Sigmoid colon (tissue), 6 donors: ENCODE measurements at regions not wholly inside any gene's neighbourhood (a gene's known extent, or its start where the extent isn't known, plus 50 kb on each side); places are given as distances from the start of the nearest gene placed in this dataset.

Source experiments
- DNase-seq: peaks from one replicate; pipeline ENCODE4 v3.0.0-alpha.2; 2019
- H3K27ac ChIP-seq, 4 donors: fragments of 200-600 bp; sonication (generic); one replicate each; pipeline ENCODE4 v1.5.1; 2016 to 2019; ENCODE audit warnings: mild to moderate bottlenecking in 1 of 4
- H3K27me3 ChIP-seq, 3 donors: fragments of 200-600 bp; sonication (generic); one replicate each; pipeline ENCODE4 v1.5.1; 2019; ENCODE audit warnings: mild to moderate bottlenecking in 1 of 3
- H3K36me3 ChIP-seq, 4 donors: fragments of 200-600 bp; sonication (generic); one replicate each; pipeline ENCODE4 v1.5.1; 2016 to 2019
- H3K4me1 ChIP-seq, 4 donors: fragments of 200-600 bp; sonication (generic); one replicate each; pipeline ENCODE4 v1.5.1; 2017 to 2019
- H3K4me3 ChIP-seq, 4 donors: fragments of 200-600 bp; sonication (generic); one replicate each; pipeline ENCODE4 v1.5.1; 2017 to 2019; ENCODE audit warnings: mild to moderate bottlenecking in 2 of 4, moderate library complexity in 1 of 4
- H3K9me3 ChIP-seq, 4 donors: fragments of 200-600 bp in 3 of 4; sonication (generic) in 3 of 4; one replicate each; pipeline versions ENCODE4 v1.5.1 to v1.6.1; 2013 to 2019
- CTCF ChIP-seq, 4 experiments: fragments of 450-650 bp in 3 of 4; fragments of 200-600 bp in 1 of 4; IDR thresholded peaks; one replicate each; pipeline ENCODE4 v1.5.1; 2016 to 2019; ENCODE audit warnings: antibody characterized with exemption in 4 of 4, mild to moderate bottlenecking in 3 of 4, moderate library complexity in 2 of 4
- EP300 ChIP-seq, 4 donors: sonication (generic); formaldehyde crosslinking; IDR thresholded peaks; one replicate each; pipeline ENCODE4 v1.6.1; 2017; ENCODE audit warnings: antibody characterized with exemption in 4 of 4
- POLR2A ChIP-seq, 2 donors: fragments of 450-650 bp; IDR thresholded peaks; one replicate each; pipeline ENCODE4 v1.6.1; 2016; ENCODE audit warnings: antibody characterized with exemption in 2 of 2, mild to moderate bottlenecking in 2 of 2, moderate library complexity in 2 of 2
- POLR2AphosphoS5 ChIP-seq, 4 donors: sonication (generic); formaldehyde crosslinking; IDR thresholded peaks; one replicate each; pipeline ENCODE4 v1.6.1; 2017; ENCODE audit warnings: antibody characterized with exemption in 4 of 4
- WGBS, 2 donors: extraction: QIAGEN DNeasy Blood & Tissue Kit; methylation state at CpG; one replicate each; pipeline ENCODE4 v1.1.7; 2013; 5-methylcytosine and 5-hydroxymethylcytosine counted together
- intact Hi-C: fragments of 100-400 bp; cut with DNase I; formaldehyde crosslinking; loops from one replicate; pipeline ENCODE4 v1.15.1; 2023
- donor health status: healthy with polysubstance abuse.
- donor health status: healthy.

- H3K36me3 ChIP-seq, result no peaks in the 10 kb centered on the region
- H3K4me1 ChIP-seq, result no peaks in the 10 kb centered on the region
- TF ChIP-seq CTCF (IDR thresholded peaks at IDR 0.05), result no peak
- TF ChIP-seq POLR2AphosphoS5 (IDR thresholded peaks at IDR 0.05), result no peak
- TF ChIP-seq POLR2A (IDR thresholded peaks at IDR 0.05), result no peak
- TF ChIP-seq EP300 (IDR thresholded peaks at IDR 0.05), result no peak
- no peaks in the 10 kb centered on the region for H3K9me3 ChIP-seq
- intact Hi-C loops, result no loop called here
- no peak overlapping the region for H3K4me3 ChIP-seq
- DNase-seq, result no peak
- H3K27me3 ChIP-seq, result no peaks in the 10 kb centered on the region
- WGBS, 2 donors, result 87 to 91% methylated on average over 13 of the region's 13 CpGs
- no peak overlapping the region for H3K27ac ChIP-seq
Measured at GRCh38 chr5:116382032-116382873, 192.4 kb downstream of the SEMA6A start.

- TF ChIP-seq EP300 (IDR thresholded peaks at IDR 0.05) (no peak), POLR2A (IDR thresholded peaks at IDR 0.05) (no peak), POLR2AphosphoS5 (IDR thresholded peaks at IDR 0.05) (no peak)
- H3K27me3 ChIP-seq, result no peaks in the 10 kb centered on the region
- H3K4me3 ChIP-seq, result no peak overlapping the region
- no peaks in the 10 kb centered on the region for H3K9me3 ChIP-seq
- H3K27ac ChIP-seq, result no peak overlapping the region
- WGBS, 2 donors, result 96 to 98% methylated on average over 6 of the region's 6 CpGs
- H3K4me1 ChIP-seq, result no peaks in the 10 kb centered on the region
- H3K36me3 ChIP-seq, result no peaks in the 10 kb centered on the region
- DNase-seq, result no peak
- intact Hi-C loops, result no loop called here
Measured at GRCh38 chr5:116381201-116381600, 193.4 kb downstream of the SEMA6A start.

GRCh38 chr5:116380621-116381020, 194.0 kb downstream of the SEMA6A start:
- Histone ChIP-seq H3K4me1 (no peaks in the 10 kb centered on the region), H3K27ac (no peak overlapping the region), H3K4me3 (no peak overlapping the region), H3K36me3 (no peaks in the 10 kb centered on the region), H3K9me3 (no peaks in the 10 kb centered on the region), H3K27me3 (no peaks in the 10 kb centered on the region)
- intact Hi-C loops, result no loop called here
- DNase-seq, result no peak
- TF ChIP-seq CTCF (IDR thresholded peaks at IDR 0.05), result no peak
- TF ChIP-seq POLR2A (IDR thresholded peaks at IDR 0.05), result no peak
- 97 to 98% methylated on average over 2 of the region's 2 CpGs for WGBS, 2 donors

GRCh38 chr5:116379306-116379705, 195.3 kb downstream of the SEMA6A start:
- H3K27me3 ChIP-seq, result no peaks in the 10 kb centered on the region
- DNase-seq, result no peak
- no peak for TF ChIP-seq POLR2AphosphoS5 (IDR thresholded peaks at IDR 0.05)
- no peak for TF ChIP-seq POLR2A (IDR thresholded peaks at IDR 0.05)
- no peak for TF ChIP-seq CTCF (IDR thresholded peaks at IDR 0.05)
- TF ChIP-seq EP300 (IDR thresholded peaks at IDR 0.05), result no peak
- no peaks in the 10 kb centered on the region for H3K4me1 ChIP-seq
- WGBS, 2 donors, result 97 to 98% methylated on average over 5 of the region's 5 CpGs
- intact Hi-C loops, result no loop called here
- no peaks in the 10 kb centered on the region for H3K36me3 ChIP-seq
- no peak overlapping the region for H3K4me3 ChIP-seq
- no peaks in the 10 kb centered on the region for H3K9me3 ChIP-seq
- no peak overlapping the region for H3K27ac ChIP-seq

- Histone ChIP-seq H3K4me3 (no peak overlapping the region), H3K36me3 (no peaks in the 10 kb centered on the region), H3K27me3 (no peaks in the 10 kb centered on the region), H3K9me3 (no peaks in the 10 kb centered on the region), H3K27ac (no peak overlapping the region), H3K4me1 (no peaks in the 10 kb centered on the region)
- 88 to 93% methylated on average over 5 of the region's 5 CpGs for WGBS, 2 donors
- no peak for TF ChIP-seq EP300 (IDR thresholded peaks at IDR 0.05)
- no peak for TF ChIP-seq POLR2AphosphoS5 (IDR thresholded peaks at IDR 0.05)
- no peak for TF ChIP-seq CTCF (IDR thresholded peaks at IDR 0.05)
- no peak for TF ChIP-seq POLR2A (IDR thresholded peaks at IDR 0.05)
- DNase-seq, result no peak
- intact Hi-C loops, result no loop called here
Measured at GRCh38 chr5:116378777-116379121, 195.9 kb downstream of the SEMA6A start.
